ENCODE measurements at regions not wholly inside any gene's neighbourhood (a gene's known extent, or its start where the extent isn't known, plus 50 kb on each side); places are given as distances from the start of the nearest gene placed in this dataset.

DNA sequence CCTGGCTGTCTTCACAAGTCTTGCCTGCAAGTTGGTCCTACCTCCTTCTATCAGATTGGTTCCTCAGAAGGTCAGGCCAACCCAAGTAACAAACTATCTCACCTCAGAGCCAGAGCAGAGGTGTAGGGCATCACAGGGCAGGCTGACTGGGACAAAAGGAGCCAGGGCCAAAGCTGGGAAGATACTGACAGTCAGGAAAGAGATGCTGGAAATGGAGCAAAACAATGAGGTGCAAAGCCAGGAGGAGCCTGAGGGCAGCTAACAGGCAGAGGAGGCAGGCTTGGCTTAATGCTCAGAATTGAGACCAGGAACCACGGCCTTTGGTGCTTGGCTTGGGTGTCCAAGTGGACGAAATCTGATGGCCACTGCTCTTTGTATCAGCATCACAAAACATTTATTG is 68.4 kb upstream of the PNMA1 start:
- TF ChIP-seq, protein P1, sequence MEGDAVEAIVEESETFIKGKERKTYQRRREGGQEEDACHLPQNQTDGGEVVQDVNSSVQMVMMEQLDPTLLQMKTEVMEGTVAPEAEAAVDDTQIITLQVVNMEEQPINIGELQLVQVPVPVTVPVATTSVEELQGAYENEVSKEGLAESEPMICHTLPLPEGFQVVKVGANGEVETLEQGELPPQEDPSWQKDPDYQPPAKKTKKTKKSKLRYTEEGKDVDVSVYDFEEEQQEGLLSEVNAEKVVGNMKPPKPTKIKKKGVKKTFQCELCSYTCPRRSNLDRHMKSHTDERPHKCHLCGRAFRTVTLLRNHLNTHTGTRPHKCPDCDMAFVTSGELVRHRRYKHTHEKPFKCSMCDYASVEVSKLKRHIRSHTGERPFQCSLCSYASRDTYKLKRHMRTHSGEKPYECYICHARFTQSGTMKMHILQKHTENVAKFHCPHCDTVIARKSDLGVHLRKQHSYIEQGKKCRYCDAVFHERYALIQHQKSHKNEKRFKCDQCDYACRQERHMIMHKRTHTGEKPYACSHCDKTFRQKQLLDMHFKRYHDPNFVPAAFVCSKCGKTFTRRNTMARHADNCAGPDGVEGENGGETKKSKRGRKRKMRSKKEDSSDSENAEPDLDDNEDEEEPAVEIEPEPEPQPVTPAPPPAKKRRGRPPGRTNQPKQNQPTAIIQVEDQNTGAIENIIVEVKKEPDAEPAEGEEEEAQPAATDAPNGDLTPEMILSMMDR (IDR thresholded peaks at IDR 0.05; ENCODE audit: extremely low read depth, low read depth, low read length), result no peak
- DNase-seq (ENCODE audit: insufficient read length, low spot score, missing footprints), result no peak
- Histone ChIP-seq H3K79me2 (ENCODE audit: insufficient read depth, low read length) (peaks cover 70% of the 10 kb centered on the region), H3K4me1 (ENCODE audit: insufficient read depth, low read length) (peaks cover 38% of the 10 kb centered on the region), H2AFZ (ENCODE audit: low read length) (no peak overlapping the region), H3K4me2 (ENCODE audit: insufficient read depth, low read length) (no peak overlapping the region), H3K27ac (ENCODE audit: low read depth, low read length) (peak overlapping the region; percentile 96), H4K20me1 (ENCODE audit: insufficient read depth, low read length) (peaks cover 30% of the 10 kb centered on the region), H3K4me3 (ENCODE audit: insufficient read depth, low read length) (no peak overlapping the region), H3K9me3 (ENCODE audit: low read depth, low read length) (no peaks in the 10 kb centered on the region), H3K27me3 (ENCODE audit: insufficient read depth, low read length) (no peaks in the 10 kb centered on the region), H3K36me3 (ENCODE audit: insufficient read depth, low read length) (peaks cover 6% of the 10 kb centered on the region)

DNA sequence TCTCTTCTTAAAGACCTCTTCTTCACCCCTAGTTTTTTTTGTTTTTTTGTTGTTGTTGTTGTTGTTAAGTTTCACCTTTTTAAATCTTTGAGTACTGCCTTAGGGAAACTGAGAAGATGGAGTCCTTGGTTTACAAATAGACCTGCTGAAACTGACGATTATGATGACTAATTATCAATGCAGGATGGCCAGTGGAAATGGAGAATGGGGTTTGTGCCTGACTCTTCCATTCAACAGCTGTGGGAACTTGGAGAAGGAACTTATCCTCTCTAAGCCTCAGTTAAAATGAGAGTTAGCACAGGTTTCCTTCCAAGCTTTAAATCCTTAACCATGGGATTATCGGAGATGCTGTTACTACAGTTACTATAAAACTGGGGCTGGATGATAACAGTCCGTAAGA is 66.7 kb upstream of the PNMA1 start:
- H3K36me3 ChIP-seq (ENCODE audit: insufficient read depth, low read length), result peaks cover 6% of the 10 kb centered on the region
- no peak for DNase-seq (ENCODE audit: insufficient read length, low spot score, missing footprints)
- no peak overlapping the region for H3K27ac ChIP-seq (ENCODE audit: low read depth, low read length)
- H2AFZ ChIP-seq (ENCODE audit: low read length), result no peak overlapping the region
- no peaks in the 10 kb centered on the region for H3K9me3 ChIP-seq (ENCODE audit: low read depth, low read length)
- H3K4me1 ChIP-seq (ENCODE audit: insufficient read depth, low read length), result peaks cover 32% of the 10 kb centered on the region
- peaks cover 45% of the 10 kb centered on the region for H4K20me1 ChIP-seq (ENCODE audit: insufficient read depth, low read length)
- TF ChIP-seq, protein P1 (IDR thresholded peaks at IDR 0.05; ENCODE audit: extremely low read depth, low read depth, low read length), result no peak
- H3K4me2 ChIP-seq (ENCODE audit: insufficient read depth, low read length), result no peak overlapping the region
- no peak overlapping the region for H3K4me3 ChIP-seq (ENCODE audit: insufficient read depth, low read length)
- peaks cover 83% of the 10 kb centered on the region for H3K79me2 ChIP-seq (ENCODE audit: insufficient read depth, low read length)
- no peaks in the 10 kb centered on the region for H3K27me3 ChIP-seq (ENCODE audit: insufficient read depth, low read length)

DNA sequence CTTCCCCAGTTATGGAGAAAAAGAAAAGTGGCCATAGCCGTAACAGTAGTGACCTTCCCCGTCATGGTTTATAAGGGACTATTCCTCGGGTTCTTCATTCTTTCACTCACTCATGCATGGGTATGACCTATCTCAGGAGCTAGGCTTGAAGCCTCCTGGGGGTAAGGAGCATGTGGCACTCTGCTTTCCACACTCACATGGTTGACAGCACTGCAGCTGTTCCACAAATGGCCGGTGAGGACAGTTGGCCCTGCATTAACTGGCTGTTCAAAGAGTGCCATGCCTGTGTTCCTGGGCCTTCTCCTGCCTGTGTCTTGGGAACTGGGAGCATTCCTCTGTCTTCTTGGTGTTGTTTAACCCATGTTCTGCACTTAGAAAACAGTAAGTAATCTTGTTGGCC is 66.2 kb upstream of the PNMA1 start:
- H4K20me1 ChIP-seq (ENCODE audit: insufficient read depth, low read length), result peaks cover 49% of the 10 kb centered on the region
- H3K4me3 ChIP-seq (ENCODE audit: insufficient read depth, low read length), result no peak overlapping the region
- H3K27me3 ChIP-seq (ENCODE audit: insufficient read depth, low read length), result no peaks in the 10 kb centered on the region
- H3K9me3 ChIP-seq (ENCODE audit: low read depth, low read length), result no peaks in the 10 kb centered on the region
- no peak overlapping the region for H2AFZ ChIP-seq (ENCODE audit: low read length)
- H3K4me1 ChIP-seq (ENCODE audit: insufficient read depth, low read length), result peaks cover 30% of the 10 kb centered on the region
- DNase-seq (ENCODE audit: insufficient read length, low spot score, missing footprints), result no peak
- H3K27ac ChIP-seq (ENCODE audit: low read depth, low read length), result no peak overlapping the region
- peaks cover 87% of the 10 kb centered on the region for H3K79me2 ChIP-seq (ENCODE audit: insufficient read depth, low read length)
- H3K36me3 ChIP-seq (ENCODE audit: insufficient read depth, low read length), result peaks cover 6% of the 10 kb centered on the region
- TF ChIP-seq, protein P1 (IDR thresholded peaks at IDR 0.05; ENCODE audit: extremely low read depth, low read depth, low read length), result no peak
- no peak overlapping the region for H3K4me2 ChIP-seq (ENCODE audit: insufficient read depth, low read length)

DNA sequence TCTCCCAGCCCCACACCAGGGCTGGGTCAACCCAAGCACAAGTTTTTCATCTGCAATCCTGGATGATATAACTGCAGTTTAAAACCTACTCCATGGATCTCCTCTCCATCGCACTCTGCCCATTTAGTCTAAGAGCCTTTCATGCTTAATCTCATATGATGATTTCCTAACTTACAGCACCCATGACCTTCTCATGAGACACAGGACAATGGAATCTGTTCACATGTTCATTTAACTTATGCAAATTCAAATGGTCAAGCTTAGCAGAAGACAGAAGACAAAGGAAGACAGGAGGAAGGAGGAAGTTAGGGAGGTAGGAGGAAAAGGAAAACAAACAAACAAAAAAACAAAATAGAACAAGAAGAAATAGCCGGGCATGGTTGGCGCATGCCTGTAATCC is 64.6 kb upstream of the PNMA1 start:
- Histone ChIP-seq H3K79me2 (ENCODE audit: insufficient read depth, low read length) (peaks cover 87% of the 10 kb centered on the region), H3K27ac (ENCODE audit: low read depth, low read length) (no peak overlapping the region), H3K4me1 (ENCODE audit: insufficient read depth, low read length) (peaks cover 14% of the 10 kb centered on the region), H3K4me3 (ENCODE audit: insufficient read depth, low read length) (no peak overlapping the region), H3K9me3 (ENCODE audit: low read depth, low read length) (no peaks in the 10 kb centered on the region), H2AFZ (ENCODE audit: low read length) (no peak overlapping the region), H3K4me2 (ENCODE audit: insufficient read depth, low read length) (no peak overlapping the region), H3K36me3 (ENCODE audit: insufficient read depth, low read length) (peaks cover 6% of the 10 kb centered on the region), H3K27me3 (ENCODE audit: insufficient read depth, low read length) (no peaks in the 10 kb centered on the region), H4K20me1 (ENCODE audit: insufficient read depth, low read length) (peaks cover 51% of the 10 kb centered on the region)
- TF ChIP-seq, protein P1 (IDR thresholded peaks at IDR 0.05; ENCODE audit: extremely low read depth, low read depth, low read length), result no peak
- DNase-seq (ENCODE audit: insufficient read length, low spot score, missing footprints), result no peak
